ENCODE measurements at regions not wholly inside any gene's neighbourhood (a gene's known extent, or its start where the extent isn't known, plus 50 kb on each side); places are given as distances from the start of the nearest gene placed in this dataset.
"Not testable (repeated sequence)": the region's sequence is repeated elsewhere in the genome, so short reads cannot be mapped to it uniquely, and the experiment has no call there.

GRCh38 chr18:35818353-35818667, 154.2 kb upstream of the RMP24 start:
- DNase-seq (ENCODE audit: low spot score) = no peak
- intact Hi-C loops (cut with DNase I) = no loop called here

GRCh38 chr18:35822413-35822812, 150.1 kb upstream of the RMP24 start:
- intact Hi-C loops (cut with DNase I) = no loop called here
- DNase-seq (ENCODE audit: low spot score) = no peak

- no peak for DNase-seq (ENCODE audit: low spot score)
- intact Hi-C loops (cut with DNase I) = no loop called here
Observed at GRCh38 chr18:35826477-35826876, 146.0 kb upstream of the RMP24 start.

- DNase-seq (ENCODE audit: low spot score) = no peak
- intact Hi-C loops (cut with DNase I) = no loop called here
Observed at GRCh38 chr18:35827275-35827902, 145.1 kb upstream of the RMP24 start.

- intact Hi-C loops (cut with DNase I) = no loop called here
- no peak for DNase-seq (ENCODE audit: low spot score)
Observed at GRCh38 chr18:35827903-35828275, 144.6 kb upstream of the RMP24 start.

GRCh38 chr18:35828591-35828990, 143.9 kb upstream of the RMP24 start:
- no peak for DNase-seq (ENCODE audit: low spot score)
- intact Hi-C loops (cut with DNase I) = no loop called here

- no peak for DNase-seq (ENCODE audit: low spot score)
- intact Hi-C loops (cut with DNase I) = no loop called here
Observed at GRCh38 chr18:35835366-35835765, 137.1 kb upstream of the RMP24 start.

GRCh38 chr18:35835833-35836232, 136.6 kb upstream of the RMP24 start:
- DNase-seq (ENCODE audit: low spot score) = no peak
- intact Hi-C loops (cut with DNase I) = no loop called here

GRCh38 chr18:35836932-35837331, 135.5 kb upstream of the RMP24 start:
- no peak for DNase-seq (ENCODE audit: low spot score)
- intact Hi-C loops (cut with DNase I) = no loop called here

- no peak for DNase-seq (ENCODE audit: low spot score)
- intact Hi-C loops (cut with DNase I) = no loop called here
Observed at GRCh38 chr18:35837922-35838496, 134.5 kb upstream of the RMP24 start.

GRCh38 chr18:35841283-35841682, 131.2 kb upstream of the RMP24 start:
- no peak for DNase-seq (ENCODE audit: low spot score)
- intact Hi-C loops (cut with DNase I) = no loop called here

GRCh38 chr18:35842536-35842935, 129.9 kb upstream of the RMP24 start:
- no peak for DNase-seq (ENCODE audit: low spot score)
- intact Hi-C loops (cut with DNase I) = no loop called here

GRCh38 chr18:35848321-35848720, 124.2 kb upstream of the RMP24 start:
- DNase-seq (ENCODE audit: low spot score); intact Hi-C loops (cut with DNase I): not testable (repeated sequence)

GRCh38 chr18:35849241-35849640, 123.2 kb upstream of the RMP24 start:
- intact Hi-C loops (cut with DNase I); DNase-seq (ENCODE audit: low spot score): not testable (repeated sequence)

GRCh38 chr18:35851286-35851970, 121.1 kb upstream of the RMP24 start:
- no peak for DNase-seq (ENCODE audit: low spot score)
- intact Hi-C loops (cut with DNase I) = no loop called here

- DNase-seq (ENCODE audit: low spot score) = no peak
- intact Hi-C loops (cut with DNase I) = no loop called here
Observed at GRCh38 chr18:35852786-35853185, 119.7 kb upstream of the RMP24 start.

- no peak for DNase-seq (ENCODE audit: low spot score)
- intact Hi-C loops (cut with DNase I) = no loop called here
Observed at GRCh38 chr18:35854095-35854494, 118.4 kb upstream of the RMP24 start.

GRCh38 chr18:35856178-35856577, 116.3 kb upstream of the RMP24 start:
- intact Hi-C loops (cut with DNase I) = no loop called here
- DNase-seq (ENCODE audit: low spot score) = no peak

- DNase-seq (ENCODE audit: low spot score); intact Hi-C loops (cut with DNase I): not testable (repeated sequence)
Observed at GRCh38 chr18:35856721-35857120, 115.8 kb upstream of the RMP24 start.

- DNase-seq (ENCODE audit: low spot score); intact Hi-C loops (cut with DNase I): not testable (repeated sequence)
Observed at GRCh38 chr18:35857581-35857980, 114.9 kb upstream of the RMP24 start.

Measured in posterior vena cava (tissue), 2 donors.